NCI-H345 treated with DMSO at 0.1 percent for 48 hours (cell line): ENCODE measurements at regions not wholly inside any gene's neighbourhood (a gene's known extent, or its start where the extent isn't known, plus 50 kb on each side); places are given as distances from the start of the nearest gene placed in this dataset.
A peak's percentile ranks its signal among the peaks of the same experiment; 100 is the strongest.
"Not testable (repeated sequence)": the region's sequence is repeated elsewhere in the genome, so short reads cannot be mapped to it uniquely, and the experiment has no call there.

Source experiments
- DNase-seq: peaks from one replicate; lab custom pipeline; 2025; ENCODE audit not compliant: unreplicated experiment; lab: John Stamatoyannopoulos, UW

DNA sequence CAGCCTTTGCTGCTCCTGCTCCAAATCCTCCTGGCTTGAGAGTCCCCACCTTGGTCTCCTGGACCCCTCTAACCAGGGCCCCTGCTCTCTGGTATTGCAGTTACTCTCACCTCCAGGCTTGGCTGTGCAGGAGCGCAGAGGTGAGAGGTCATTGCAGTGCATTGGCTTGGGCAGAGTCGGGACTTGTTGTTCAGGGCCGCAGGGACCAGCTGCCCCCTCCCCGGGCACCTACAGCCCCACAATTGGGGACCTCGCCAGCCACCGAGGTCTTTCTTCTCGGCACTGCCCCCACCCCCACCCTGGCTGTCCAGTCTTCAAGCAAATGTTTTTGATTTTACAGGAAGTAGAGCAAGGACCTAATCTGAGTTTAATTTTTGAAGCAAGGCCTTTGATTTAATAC lies 65.5 kb upstream of the FGF3 start:
- DNase-seq, result no peak

GRCh38 chr11:69887330-69887729 lies 68.1 kb upstream of the FGF3 start:
- no peak for DNase-seq

DNA sequence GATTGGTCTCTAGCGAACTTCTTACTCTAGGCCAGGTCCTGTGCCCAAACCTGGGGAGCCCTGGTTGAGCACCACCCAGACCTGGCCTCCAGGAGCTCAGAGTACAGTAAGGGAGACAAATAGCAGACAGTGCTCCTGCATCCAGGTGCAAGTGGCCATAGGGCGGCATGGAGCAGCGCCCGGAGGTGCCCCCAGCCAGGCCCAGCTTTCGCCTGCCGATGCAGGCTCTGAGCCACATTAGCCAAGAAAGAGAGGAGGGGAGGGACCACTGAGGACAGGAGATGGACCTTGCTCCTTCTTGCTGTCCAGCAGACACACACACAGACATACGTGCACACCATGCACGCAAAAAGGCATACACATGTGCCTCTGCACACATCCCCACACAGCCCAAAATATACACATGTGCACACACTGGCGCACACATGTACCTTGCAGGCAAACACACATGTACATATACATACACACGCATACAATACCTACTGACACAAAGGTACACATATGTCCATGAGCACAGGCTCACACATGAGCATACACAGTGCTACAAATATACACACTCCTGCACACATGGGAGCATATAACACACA lies 68.7 kb upstream of the FGF3 start:
- DNase-seq, result no peak

GRCh38 chr11:69888483-69889181 lies 69.4 kb upstream of the FGF3 start:
- peak; percentile 63 for DNase-seq

GRCh38 chr11:69889400-69890318 lies 70.4 kb upstream of the FGF3 start:
- peak; percentile 46 for DNase-seq

DNA sequence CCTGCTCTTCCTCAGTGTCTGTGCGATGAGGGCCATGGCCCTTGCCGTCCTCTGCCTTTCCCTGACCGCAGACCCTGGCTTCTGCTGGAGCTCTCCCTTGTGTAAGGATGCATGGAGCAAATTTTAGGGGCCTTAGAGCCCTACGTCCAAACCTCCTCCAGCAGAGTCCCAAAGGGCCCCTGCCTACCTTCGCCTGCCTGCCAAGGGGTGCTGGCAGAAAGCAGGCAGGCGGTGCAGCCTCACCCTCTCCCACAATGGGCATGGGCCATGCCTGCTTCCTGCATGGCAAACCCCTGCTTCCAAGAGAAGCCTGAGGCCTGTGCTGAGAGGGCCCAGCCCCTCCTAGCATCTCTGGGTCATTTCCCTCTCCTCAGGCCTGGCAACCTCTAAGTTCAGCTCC lies 71.3 kb upstream of the FGF3 start:
- no peak for DNase-seq

DNA sequence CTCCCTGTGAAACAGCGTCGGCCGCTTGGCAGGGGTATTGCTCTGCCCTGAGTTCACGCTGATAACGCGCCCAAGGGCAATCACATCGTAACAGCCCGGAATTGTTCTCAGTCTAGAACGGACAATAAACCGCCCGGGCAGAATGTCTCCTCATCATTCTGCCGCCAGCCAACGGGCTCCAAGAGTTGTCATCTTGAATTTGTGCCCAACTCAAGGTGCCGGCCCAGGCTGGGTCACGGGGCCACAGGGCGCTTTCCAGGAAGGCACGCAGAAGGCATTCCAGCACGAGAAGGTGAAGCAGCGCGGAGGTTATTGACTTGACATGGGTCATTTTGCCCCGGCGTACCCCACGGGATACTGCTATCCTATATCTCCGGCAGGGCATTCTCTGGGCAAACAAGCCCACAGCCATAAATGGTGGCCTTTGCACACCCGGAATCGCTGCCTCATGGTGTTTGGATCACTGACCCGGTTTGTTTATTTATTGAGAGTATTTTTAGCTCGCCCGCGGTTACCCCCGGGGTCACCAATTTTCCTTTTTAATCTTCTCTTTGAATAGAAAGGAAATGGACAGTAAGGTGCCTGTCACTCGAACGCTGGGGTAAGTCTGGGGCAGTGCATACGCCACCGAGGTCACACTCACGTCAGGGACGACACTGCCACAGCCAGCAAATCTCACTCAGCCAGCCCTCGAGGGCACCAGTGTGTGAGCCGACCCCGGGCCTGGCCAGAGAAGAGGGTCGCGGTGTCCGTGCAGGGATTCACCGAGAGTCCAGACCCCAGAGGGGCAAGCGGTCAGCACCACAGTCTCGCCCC lies 72.4 kb upstream of the FGF3 start:
- no peak for DNase-seq

DNA sequence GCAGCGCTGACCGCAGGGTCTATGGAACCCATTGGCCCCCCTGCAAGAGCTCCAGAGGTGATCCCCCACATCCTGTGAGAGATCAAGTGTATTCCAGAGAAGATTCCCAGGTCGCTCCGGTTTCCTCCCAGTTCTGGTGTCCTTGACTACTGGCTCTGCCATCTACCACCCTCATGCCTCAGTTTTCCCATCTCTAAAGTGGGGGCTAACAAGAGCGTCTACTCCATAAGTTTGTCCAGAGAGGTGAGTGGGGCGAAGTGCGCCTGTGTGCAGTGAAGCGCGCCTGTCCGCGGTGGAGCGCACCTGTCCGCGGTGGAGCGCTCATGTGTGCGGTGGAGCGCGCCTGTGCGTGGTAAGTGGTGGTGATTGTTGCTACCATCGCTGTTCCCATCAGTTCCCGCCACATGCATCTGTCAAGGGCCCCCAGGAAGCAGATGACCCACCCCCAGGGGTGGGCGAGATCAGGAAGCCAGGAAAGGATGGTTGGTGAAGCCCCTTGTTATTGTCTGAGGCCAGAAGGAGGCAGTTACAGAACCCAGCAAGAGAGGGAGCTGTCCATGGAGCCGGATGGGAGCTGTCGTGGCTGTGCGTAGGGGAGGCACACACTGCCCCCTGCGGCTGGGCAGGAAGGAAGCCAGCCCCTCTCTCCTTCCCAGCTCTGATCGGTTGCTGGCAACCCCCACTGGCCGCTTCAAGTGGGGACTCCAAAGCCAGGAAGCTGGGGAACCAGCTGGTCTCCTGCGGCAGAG lies 73.2 kb upstream of the FGF3 start:
- no peak for DNase-seq

- DNase-seq, result peak; percentile 18
These were observed 73.9 kb upstream of the FGF3 start for GRCh38 chr11:69892986-69893555.

DNA sequence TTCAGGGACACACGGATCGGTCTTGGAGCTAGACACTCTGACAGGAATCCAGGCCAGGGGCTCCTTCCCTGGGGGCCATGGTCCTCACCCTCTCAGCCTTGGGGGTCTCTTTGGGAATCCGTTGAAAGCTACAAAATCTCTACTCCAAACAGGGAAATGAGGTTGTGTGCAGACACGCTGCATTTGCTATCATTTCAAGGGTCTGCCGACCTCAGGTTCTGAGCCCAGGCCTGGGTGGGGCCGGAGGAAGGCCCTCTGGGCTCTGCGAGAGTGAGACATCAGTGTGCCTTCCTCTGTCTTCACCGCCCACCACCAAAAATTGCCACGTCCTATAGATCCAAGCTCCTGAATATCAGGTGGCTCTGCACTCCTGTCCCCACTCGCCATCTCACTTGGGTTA lies 74.4 kb upstream of the FGF3 start:
- no peak for DNase-seq

- DNase-seq, result no peak
These were observed 75.0 kb upstream of the FGF3 start for GRCh38 chr11:69894181-69894611.

DNA sequence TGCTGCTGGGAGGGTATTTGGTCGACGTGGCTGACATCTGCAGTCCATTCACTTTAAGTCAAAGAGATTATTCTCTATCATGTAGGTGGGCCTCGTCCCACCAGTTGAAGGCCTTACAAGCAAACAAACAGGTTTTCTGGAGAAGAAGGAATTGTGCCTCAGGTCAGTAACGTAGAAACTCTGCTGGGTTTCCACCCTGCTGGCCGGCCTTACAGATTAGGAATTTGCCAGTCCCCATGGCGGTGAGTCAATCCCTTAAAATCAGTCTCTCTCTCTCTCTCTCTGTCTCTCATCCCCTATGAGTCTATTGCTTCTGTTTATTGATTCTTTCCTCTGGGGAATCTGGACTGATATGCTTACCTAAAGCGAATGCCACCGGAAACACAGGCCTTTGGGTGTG lies 75.4 kb upstream of the FGF3 start:
- DNase-seq, result no peak

DNA sequence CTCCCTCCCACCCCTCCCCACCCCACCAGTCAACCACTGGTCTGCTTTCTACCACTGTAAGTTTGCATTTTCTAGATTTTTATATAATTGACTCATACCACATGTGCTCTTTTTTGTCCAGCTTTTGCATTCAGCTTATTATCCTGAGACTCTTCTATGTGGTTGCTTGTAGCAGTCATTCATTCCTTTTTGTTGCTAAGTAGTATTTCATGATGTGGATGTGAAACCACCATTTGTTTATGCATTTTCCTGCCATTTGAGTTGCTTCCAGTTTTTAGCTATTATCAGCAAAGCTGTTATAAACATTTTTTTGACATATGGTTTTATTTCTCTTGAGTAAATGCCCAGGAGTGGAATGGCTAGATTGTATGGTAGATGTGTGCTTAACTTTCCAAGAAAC lies 77.0 kb upstream of the FGF3 start:
- DNase-seq, result no peak

GRCh38 chr11:69898123-69898522 lies 78.9 kb upstream of the FGF3 start:
- DNase-seq, result no peak

GRCh38 chr11:69899957-69900821 lies 81.0 kb upstream of the FGF3 start:
- DNase-seq, result no peak

DNA sequence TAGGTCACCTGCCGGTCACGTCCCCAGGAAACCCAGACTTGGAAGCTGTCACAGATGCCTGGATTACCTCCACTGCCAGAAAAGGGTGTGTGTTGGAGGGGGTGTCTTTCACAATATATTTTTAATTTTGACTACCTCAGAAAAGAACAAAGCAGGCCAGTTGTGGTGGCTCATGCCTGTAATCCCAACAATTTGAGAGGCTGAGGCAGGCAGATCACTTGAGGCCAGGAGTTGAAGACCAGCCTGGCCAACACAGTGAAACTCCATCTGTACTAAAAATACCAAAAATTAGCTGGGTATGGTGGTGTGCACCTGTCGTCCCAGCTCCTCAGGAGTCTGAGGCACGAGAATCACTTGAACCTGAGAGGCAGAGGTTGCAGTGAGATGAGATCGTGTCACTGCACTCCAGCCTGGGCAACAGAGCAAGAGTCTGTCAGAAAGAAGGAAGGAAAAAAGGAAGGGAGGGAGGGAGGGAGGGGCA lies 81.6 kb upstream of the FGF3 start:
- not testable (repeated sequence) for DNase-seq

- DNase-seq, result no peak
These were observed 83.1 kb upstream of the FGF3 start for GRCh38 chr11:69902337-69902736.

DNA sequence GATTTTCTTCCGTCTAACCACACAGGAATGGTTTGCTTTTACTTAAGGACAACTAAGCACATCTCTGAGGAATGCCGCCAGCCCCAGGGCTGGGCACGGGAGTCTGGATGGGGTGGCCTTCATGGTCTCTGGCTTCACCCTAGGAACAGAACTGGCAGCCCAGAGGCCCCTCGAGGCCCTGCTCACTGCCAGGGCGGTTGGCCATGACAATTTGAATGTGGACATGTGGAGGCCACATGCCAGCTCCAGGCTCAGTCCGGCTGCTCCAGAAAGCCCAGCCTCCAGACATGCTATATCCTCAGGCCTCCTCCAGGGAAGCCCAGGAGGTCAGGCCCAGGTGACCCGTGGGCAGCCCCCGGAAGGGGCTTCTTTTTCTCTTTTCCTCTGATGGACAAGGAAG lies 84.0 kb upstream of the FGF3 start:
- no peak for DNase-seq
